Activated T-helper 2 cell treated with anti-CD3 and anti-CD28 coated beads, Interferon-gamma antibody, Interleukin-2, Interleukin-4, amounts not matched to agents 10 μg/mL and 5 μg/mL and 100 μg/mL, durations not matched to agents 14 hours and 24 hours and 36 hours (primary cell): ENCODE measurements at regions not wholly inside any gene's neighbourhood (a gene's known extent, or its start where the extent isn't known, plus 50 kb on each side); places are given as distances from the start of the nearest gene placed in this dataset.

Source experiments
- DNase-seq: peaks from one replicate; pipeline ENCODE4 v3.0.0; 2021; ENCODE audit warnings: low spot score
- H3K27ac Mint-ChIP-seq: one replicate; pipeline ENCODE4 v1.8.0; 2021; ENCODE audit warnings: mixed read lengths
- H3K27me3 Mint-ChIP-seq: one replicate; pipeline ENCODE4 v1.8.0; 2021; ENCODE audit warnings: low read depth, mixed read lengths
- H3K36me3 Mint-ChIP-seq: one replicate; pipeline ENCODE4 v1.8.0; 2021; ENCODE audit warnings: low read depth, mixed read lengths
- H3K4me1 Mint-ChIP-seq: one replicate; pipeline ENCODE4 v1.8.0; 2021; ENCODE audit warnings: low read depth, mixed read lengths
- H3K4me3 Mint-ChIP-seq: one replicate; pipeline ENCODE4 v1.8.0; 2021; ENCODE audit warnings: low read depth, mild to moderate bottlenecking, moderate library complexity, mixed read lengths
- H3K9me3 Mint-ChIP-seq: one replicate; pipeline ENCODE4 v1.8.0; 2021; ENCODE audit warnings: mixed read lengths
- intact Hi-C: fragments of 100-400 bp; cut with micrococcal nuclease; formaldehyde crosslinking; loops from one replicate; pipeline ENCODE4 v1.15.1; 2023

DNA sequence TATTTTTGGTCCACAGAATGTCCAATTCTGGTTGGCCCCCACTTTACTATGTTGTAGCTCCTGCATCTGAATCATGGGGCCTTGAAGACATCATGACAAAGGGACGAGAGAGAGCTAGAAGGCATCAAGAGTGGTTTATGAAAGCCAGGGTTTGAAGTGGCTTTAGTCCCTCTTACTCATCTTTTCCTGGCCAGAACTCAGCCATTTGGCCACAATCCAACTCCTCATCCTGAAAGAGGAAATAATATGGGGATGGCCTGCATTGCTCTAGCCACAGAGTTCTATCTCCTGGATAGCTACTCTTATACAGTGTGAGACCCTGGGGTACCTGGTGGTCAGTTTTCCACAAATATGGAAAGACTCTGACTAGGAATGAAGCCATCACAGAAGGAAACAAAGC is 418.9 kb downstream of the XPNPEP1 start:
- H3K27ac Mint-ChIP-seq = no peak overlapping the region
- H3K4me3 Mint-ChIP-seq = no peak overlapping the region
- no peaks in the 10 kb centered on the region for H3K27me3 Mint-ChIP-seq
- H3K4me1 Mint-ChIP-seq = no peaks in the 10 kb centered on the region
- H3K36me3 Mint-ChIP-seq = no peaks in the 10 kb centered on the region
- DNase-seq = no peak
- peaks cover 5% of the 10 kb centered on the region for H3K9me3 Mint-ChIP-seq
- intact Hi-C loops = no loop called here

DNA sequence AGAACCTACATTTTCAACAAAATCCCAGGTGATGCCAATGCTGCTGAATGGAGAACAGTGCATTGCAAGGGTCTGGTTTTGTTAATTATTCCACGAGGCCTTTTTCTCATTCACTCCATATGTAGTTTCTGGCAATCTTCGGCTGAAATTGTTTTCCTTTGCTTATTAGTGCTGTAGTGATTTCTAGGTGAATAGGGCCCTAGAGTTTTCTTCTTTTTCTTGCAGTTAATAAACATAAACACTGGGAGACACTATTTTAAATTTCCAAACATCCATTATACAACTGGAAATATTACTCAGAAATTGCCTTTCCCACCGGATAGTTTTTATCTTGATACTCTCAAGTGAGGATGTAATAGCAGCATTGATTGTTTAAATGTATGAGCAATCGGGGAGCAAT is 435.6 kb downstream of the XPNPEP1 start:
- no peak for DNase-seq
- H3K36me3 Mint-ChIP-seq = no peaks in the 10 kb centered on the region
- intact Hi-C loops = no loop called here
- no peaks in the 10 kb centered on the region for H3K4me1 Mint-ChIP-seq
- H3K27ac Mint-ChIP-seq = no peak overlapping the region
- H3K27me3 Mint-ChIP-seq = no peaks in the 10 kb centered on the region
- H3K9me3 Mint-ChIP-seq = no peaks in the 10 kb centered on the region
- no peak overlapping the region for H3K4me3 Mint-ChIP-seq

DNA sequence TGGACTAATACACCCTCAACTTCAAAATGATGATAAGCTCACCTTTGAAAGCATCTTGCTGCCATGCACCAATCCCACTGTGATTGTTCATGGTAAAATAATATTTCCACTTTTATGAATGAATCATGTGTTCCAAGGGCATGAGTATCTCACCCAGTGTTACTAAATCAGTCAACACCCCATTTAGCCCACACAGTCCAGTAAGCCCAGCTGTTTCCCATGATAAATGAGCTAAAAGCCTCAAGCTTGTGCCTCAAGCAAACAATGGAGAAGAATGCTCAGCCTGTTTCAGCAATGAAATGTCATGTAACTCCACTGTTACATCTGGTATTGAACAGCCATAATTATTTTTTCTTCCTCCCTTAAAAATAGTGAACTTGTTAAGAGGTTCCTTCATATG is 442.5 kb downstream of the XPNPEP1 start:
- no peak overlapping the region for H3K4me3 Mint-ChIP-seq
- H3K4me1 Mint-ChIP-seq = no peaks in the 10 kb centered on the region
- H3K27me3 Mint-ChIP-seq = no peaks in the 10 kb centered on the region
- H3K36me3 Mint-ChIP-seq = no peaks in the 10 kb centered on the region
- H3K9me3 Mint-ChIP-seq = no peaks in the 10 kb centered on the region
- no peak overlapping the region for H3K27ac Mint-ChIP-seq
- DNase-seq = no peak
- intact Hi-C loops = no loop called here

DNA sequence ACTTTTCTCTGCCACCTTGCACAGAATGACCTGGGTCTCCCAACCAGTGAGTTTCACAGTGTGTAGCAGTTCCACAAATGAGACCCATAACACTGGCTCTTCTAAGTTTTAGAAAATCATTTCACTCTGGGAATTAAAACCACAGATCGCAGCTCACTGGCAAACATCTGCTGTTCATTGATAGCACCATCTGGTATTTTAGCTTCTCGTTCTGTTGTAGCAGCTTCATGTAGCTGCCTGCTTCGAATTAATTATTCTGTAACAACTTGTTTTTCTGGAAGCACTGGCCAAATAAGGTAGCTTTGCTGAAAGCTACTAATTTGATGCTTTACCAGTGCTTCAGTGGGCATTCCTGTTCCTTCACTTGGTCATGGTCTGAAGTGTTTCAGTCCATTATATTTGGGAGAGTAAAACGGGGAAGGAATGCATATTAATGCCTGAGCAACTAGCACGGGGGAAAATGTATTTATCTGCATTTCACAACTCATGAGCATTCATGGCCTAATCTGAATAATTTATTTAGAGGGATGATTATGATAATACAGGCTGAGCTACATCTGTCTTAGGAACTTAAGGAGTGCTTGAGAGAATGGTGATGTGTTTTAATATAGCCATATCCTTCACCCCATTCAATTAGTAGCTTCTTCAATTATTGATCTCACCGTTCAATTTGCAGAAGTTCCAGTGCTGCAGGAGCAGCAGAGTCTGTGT is 447.4 kb downstream of the XPNPEP1 start:
- DNase-seq = no peak
- intact Hi-C loops = no loop called here
- no peak overlapping the region for H3K4me3 Mint-ChIP-seq
- H3K9me3 Mint-ChIP-seq = no peaks in the 10 kb centered on the region
- no peaks in the 10 kb centered on the region for H3K4me1 Mint-ChIP-seq
- no peaks in the 10 kb centered on the region for H3K27me3 Mint-ChIP-seq
- no peaks in the 10 kb centered on the region for H3K36me3 Mint-ChIP-seq
- H3K27ac Mint-ChIP-seq = no peak overlapping the region

DNA sequence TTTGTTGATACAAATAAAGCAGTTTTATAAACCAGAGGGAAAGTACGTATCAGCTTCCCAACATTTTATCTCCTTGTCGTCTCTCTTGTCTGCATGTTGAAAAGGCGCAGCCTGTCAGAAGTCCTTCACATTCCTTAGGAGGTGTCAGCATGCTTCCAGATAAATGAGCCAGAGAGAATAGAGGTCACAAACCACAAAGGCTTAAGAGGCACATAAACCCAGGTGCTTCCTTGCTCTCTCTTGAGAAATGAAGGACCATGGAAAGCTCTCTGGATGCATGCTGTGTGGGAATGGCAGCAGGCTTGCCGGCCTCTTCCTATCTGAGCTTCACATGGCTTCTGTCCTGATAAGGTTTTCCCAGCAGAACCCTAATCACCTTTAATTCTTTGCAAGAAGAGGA is 448.5 kb downstream of the XPNPEP1 start:
- Mint-ChIP-seq H3K9me3 (no peaks in the 10 kb centered on the region), H3K27me3 (no peaks in the 10 kb centered on the region), H3K36me3 (no peaks in the 10 kb centered on the region), H3K4me1 (no peaks in the 10 kb centered on the region), H3K4me3 (no peak overlapping the region), H3K27ac (no peak overlapping the region)
- no peak for DNase-seq
- intact Hi-C loops = no loop called here

DNA sequence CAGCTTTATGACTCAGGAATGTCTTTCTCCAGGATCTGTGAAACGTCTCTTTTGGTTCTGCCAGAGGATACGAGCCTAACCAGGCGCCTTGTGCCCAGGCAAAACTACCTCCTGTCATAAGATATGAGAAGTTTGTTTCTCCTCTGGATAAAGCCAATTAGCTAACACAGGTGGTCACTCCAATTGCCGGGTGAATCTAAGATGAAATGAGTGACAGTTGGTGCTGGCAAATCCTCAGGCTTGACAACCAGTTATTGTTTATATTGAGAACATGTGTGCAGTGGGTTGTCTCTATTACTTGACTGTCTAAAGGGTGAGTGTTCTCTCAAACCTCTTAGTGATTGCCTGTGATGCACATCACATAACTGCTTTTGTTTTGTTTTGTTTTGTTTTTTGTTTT is 449.1 kb downstream of the XPNPEP1 start:
- Mint-ChIP-seq H3K4me3 (no peak overlapping the region), H3K27ac (no peak overlapping the region), H3K9me3 (no peaks in the 10 kb centered on the region), H3K36me3 (no peaks in the 10 kb centered on the region), H3K4me1 (no peaks in the 10 kb centered on the region), H3K27me3 (no peaks in the 10 kb centered on the region)
- intact Hi-C loops = no loop called here
- DNase-seq = no peak

DNA sequence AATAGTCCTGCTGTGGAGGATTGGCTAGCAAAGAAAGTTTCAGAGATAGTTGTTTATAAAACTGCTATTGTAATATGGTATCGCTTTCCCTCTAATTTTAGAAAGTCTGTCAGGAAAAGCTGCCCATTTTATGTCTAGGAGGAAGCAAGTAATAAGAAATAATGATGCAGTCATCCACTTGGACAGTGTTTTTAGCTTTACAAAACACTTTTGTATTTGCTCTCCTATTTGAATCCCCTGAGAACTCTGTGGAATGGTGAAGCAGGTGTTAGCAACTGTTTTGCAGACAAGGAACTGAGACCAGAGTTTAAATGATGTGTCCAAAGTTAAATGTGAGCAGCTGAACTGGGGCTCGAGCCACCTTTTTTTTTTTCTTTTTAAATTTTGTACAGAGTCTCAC is 455.8 kb downstream of the XPNPEP1 start:
- H3K27ac Mint-ChIP-seq = no peak overlapping the region
- intact Hi-C loops = no loop called here
- DNase-seq = no peak
- no peaks in the 10 kb centered on the region for H3K4me1 Mint-ChIP-seq
- no peak overlapping the region for H3K4me3 Mint-ChIP-seq
- H3K36me3 Mint-ChIP-seq = no peaks in the 10 kb centered on the region
- H3K9me3 Mint-ChIP-seq = no peaks in the 10 kb centered on the region
- no peaks in the 10 kb centered on the region for H3K27me3 Mint-ChIP-seq

DNA sequence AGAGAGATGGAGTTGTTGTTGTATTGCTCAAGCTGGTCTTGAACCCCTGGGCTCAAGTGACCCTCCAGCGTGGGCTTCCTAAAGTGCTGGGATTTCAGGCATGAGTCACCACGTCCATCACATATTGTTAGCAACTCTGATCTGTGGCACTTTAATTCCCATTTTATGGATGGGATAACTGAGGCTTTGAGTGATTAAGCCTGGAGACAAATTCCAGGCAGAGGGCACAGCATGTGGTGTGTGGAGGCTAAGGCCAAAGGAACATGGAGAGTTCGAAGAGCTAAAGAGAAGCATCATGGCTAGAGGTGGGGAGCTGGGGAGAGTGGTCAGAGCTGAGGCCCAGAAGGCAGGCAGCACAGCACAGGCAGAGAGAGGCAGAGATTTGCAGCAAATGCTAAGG is 458.4 kb downstream of the XPNPEP1 start:
- DNase-seq = no peak
- intact Hi-C loops = no loop called here
- Mint-ChIP-seq H3K4me1 (no peaks in the 10 kb centered on the region), H3K9me3 (no peaks in the 10 kb centered on the region), H3K27me3 (no peaks in the 10 kb centered on the region), H3K4me3 (no peak overlapping the region), H3K36me3 (no peaks in the 10 kb centered on the region), H3K27ac (no peak overlapping the region)

DNA sequence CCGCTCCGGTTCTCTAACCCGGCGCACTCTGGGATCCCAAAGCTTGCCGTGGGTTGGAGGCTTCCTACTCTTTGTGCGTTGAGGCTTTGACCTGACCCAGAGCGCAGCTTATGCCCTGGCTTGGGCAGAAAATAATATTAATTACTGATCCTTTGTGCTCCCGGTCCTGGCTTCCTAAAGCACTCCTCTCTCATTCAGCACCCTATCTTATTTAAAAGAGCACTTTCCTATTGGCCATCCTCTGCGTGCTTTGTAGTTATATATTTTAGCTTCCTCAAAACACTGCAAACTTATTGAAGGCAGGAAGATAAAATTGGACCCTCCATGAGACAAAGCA is 466.0 kb downstream of the XPNPEP1 start:
- Mint-ChIP-seq H3K4me1 (no peaks in the 10 kb centered on the region), H3K27ac (no peak overlapping the region), H3K4me3 (no peak overlapping the region), H3K36me3 (no peaks in the 10 kb centered on the region), H3K9me3 (no peaks in the 10 kb centered on the region), H3K27me3 (peaks cover 12% of the 10 kb centered on the region)
- no peak for DNase-seq
- intact Hi-C loops = no loop called here

DNA sequence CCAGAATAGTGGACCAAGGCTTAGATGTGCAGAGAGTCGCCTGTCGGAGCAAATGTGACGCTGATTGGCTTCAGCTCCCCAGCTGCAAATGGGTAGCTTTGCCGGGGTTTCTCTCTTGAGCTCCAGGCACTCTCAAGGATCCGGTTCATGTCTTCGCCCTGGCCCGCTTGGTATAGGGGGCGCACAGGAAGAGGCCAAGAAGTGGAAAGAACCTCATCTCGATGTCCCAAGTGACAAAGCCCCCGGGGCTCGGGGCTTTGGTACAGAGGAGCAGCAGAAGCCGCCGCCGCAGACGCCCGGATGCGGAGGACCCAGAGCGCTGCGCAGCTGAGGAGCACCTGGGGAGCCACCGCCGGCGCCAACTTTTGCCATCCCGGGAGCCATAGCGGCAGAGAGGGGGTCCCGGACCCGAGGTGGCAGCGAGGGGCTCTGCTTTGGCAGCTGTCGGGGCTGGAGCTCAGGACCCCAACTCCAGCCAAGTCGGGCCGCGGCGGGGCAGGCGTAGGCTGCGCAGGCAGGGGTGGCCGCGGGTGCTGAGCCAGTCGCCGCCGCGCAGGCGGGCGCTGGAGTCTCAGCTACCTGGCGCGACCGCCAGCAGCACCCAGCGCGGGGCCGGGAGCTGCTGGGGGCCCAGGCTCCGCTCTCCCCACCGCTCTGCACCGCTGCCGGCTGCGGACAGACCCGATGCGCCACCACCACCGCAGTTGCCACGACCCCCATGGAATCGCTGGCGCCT is 466.6 kb downstream of the XPNPEP1 start:
- Mint-ChIP-seq H3K36me3 (no peaks in the 10 kb centered on the region), H3K4me3 (no peak overlapping the region)
- intact Hi-C loops = no loop called here

DNA sequence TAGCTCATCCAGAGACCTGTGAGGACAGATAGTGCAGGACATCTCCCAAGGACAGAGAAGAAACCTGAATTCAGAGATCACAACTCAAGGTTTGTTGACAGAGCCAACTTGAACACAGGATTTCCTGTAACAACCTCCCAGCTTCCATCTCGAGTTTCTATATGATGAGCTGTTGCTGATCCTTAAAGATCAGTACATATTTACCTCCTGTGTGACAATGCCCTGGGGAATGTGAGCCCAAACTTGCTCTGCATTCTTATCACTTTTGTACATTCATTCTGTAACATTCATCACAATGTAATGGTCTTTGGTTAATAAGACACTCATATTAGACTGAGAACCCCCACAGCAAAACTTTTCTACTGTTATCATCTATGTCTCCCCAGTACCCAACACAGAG is 468.6 kb downstream of the XPNPEP1 start:
- Mint-ChIP-seq H3K27me3 (peaks cover 12% of the 10 kb centered on the region), H3K4me1 (no peaks in the 10 kb centered on the region), H3K9me3 (no peaks in the 10 kb centered on the region), H3K27ac (no peak overlapping the region), H3K4me3 (no peak overlapping the region), H3K36me3 (no peaks in the 10 kb centered on the region)
- intact Hi-C loops = no loop called here
- no peak for DNase-seq

More for the DNA sequence above, 466.6 kb downstream of the XPNPEP1 start:
- no peak for DNase-seq
- Mint-ChIP-seq H3K27me3 (peaks cover 12% of the 10 kb centered on the region), H3K9me3 (no peaks in the 10 kb centered on the region), H3K4me1 (no peaks in the 10 kb centered on the region), H3K27ac (no peak overlapping the region)

DNA sequence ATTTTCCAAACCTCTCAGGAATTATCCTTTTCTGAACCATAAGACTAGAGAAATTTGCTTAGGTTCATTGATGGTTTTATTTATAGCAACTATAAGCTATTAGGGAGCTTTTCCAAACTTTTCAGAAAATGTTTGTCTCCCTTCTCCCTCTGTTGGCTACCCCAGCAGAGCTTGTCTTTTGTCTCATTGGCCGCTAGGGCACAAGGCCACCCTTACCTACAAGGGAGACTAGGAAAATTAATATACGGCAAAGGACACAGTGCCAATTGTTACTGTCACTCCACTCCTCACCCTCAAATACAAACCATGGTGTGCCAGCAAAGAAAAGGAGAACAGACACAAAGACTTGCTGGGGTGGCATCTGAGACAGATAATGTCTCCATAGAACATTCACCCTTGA is 471.4 kb downstream of the XPNPEP1 start:
- no peak for DNase-seq
- intact Hi-C loops = no loop called here
- Mint-ChIP-seq H3K36me3 (no peaks in the 10 kb centered on the region), H3K4me3 (no peak overlapping the region), H3K27ac (no peak overlapping the region), H3K9me3 (no peaks in the 10 kb centered on the region), H3K27me3 (peaks cover 4% of the 10 kb centered on the region), H3K4me1 (no peaks in the 10 kb centered on the region)

DNA sequence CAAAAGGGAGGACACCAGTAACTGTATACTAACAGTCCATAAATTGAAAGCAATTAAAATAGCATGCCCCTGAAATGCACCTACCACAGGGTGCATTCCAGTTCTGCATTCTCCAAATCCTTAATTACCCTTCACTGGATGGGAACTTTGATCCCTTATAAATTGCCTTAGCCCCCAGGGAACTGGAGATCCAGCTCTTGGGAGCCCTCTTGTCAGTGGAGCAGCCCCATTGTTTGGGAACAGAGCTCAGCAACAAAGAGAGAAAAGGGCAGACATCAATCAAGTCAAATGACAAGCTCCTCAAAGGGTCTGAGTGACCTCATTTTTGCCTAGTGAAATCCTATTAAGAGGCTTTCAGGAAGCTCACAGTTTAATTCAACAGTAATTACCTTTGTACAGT is 472.6 kb downstream of the XPNPEP1 start:
- H3K9me3 Mint-ChIP-seq = no peaks in the 10 kb centered on the region
- H3K36me3 Mint-ChIP-seq = no peaks in the 10 kb centered on the region
- peaks cover 2% of the 10 kb centered on the region for H3K27me3 Mint-ChIP-seq
- no peak overlapping the region for H3K4me3 Mint-ChIP-seq
- intact Hi-C loops = no loop called here
- DNase-seq = no peak
- H3K27ac Mint-ChIP-seq = no peak overlapping the region
- H3K4me1 Mint-ChIP-seq = no peaks in the 10 kb centered on the region
